Lower leg skin (tissue), 4 donors: ENCODE measurements at regions not wholly inside any gene's neighbourhood (a gene's known extent, or its start where the extent isn't known, plus 50 kb on each side); places are given as distances from the start of the nearest gene placed in this dataset.

Source experiments
- DNase-seq, 2 donors: peaks; one replicate each; pipeline ENCODE4 v3.0.0-alpha.2; 2019; ENCODE audit warnings: low spot score in 2 of 2
- H3K4me3 ChIP-seq: fragments of 200-600 bp; sonication (generic); 2 replicates; pipeline ENCODE4 v1.5.1; 2017; ENCODE audit warnings: mild to moderate bottlenecking, low read depth; ENCODE audit not compliant: poor library complexity, severe bottlenecking
- POLR2A ChIP-seq, 2 donors: fragments of 450-650 bp; IDR thresholded peaks; one replicate each; pipeline ENCODE4 v1.6.1; 2016 to 2017; ENCODE audit warnings: antibody characterized with exemption in 2 of 2, mild to moderate bottlenecking in 1 of 2, moderate library complexity in 1 of 2
- WGBS, 2 donors: methylation state at CpG; one replicate each; pipeline ENCODE4 v1.1.5; 2018; 5-methylcytosine and 5-hydroxymethylcytosine counted together
- intact Hi-C: fragments of 100-400 bp; cut with DNase I; formaldehyde crosslinking; loops from one replicate; pipeline ENCODE4 v1.15.0; 2023; ENCODE audit warnings: low total_unique reads
- TF ChIP-seq, protein P1 (sequence below), 3 donors: fragments of 450-650 bp; IDR thresholded peaks; one replicate each; pipeline ENCODE4 v1.5.1; 2016; ENCODE audit warnings: antibody characterized with exemption in 3 of 3, mild to moderate bottlenecking in 3 of 3, moderate library complexity in 2 of 3

DNA sequence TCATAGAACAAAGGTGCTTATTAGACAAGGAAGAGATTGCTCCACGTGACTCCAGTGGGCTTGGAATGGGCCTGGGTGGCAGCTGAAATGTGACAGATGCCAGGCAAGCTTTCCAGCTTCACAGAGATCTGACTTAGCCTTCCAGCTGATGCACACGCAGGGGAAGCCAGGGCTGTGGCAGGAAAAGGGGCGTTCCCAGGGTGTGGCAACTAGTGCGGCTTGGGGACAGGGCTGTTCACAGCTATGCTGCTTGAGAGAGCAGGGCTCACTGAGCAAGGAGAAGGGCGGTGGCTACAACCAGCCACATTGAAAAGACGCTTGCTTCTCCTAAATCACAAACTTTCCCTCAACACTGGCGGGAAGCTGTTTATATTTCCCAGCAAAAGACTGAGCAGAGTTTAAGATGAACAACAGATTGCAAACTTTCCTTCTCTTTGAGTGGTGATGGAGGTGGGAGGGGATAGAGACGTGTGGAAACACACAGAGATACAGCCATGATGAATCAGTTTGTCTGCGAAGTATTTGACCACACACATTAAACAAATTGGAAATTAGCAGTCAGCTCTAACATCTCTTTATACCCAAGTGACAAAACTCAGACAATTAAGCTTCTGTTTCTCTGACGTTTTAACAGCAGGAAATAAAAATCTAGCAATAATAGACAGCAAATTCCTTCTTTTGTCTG lies 127.5 kb downstream of the BDH1 start:
- intact Hi-C loops = no loop called here
- no peak overlapping the region for H3K4me3 ChIP-seq
- TF ChIP-seq, protein P1, sequence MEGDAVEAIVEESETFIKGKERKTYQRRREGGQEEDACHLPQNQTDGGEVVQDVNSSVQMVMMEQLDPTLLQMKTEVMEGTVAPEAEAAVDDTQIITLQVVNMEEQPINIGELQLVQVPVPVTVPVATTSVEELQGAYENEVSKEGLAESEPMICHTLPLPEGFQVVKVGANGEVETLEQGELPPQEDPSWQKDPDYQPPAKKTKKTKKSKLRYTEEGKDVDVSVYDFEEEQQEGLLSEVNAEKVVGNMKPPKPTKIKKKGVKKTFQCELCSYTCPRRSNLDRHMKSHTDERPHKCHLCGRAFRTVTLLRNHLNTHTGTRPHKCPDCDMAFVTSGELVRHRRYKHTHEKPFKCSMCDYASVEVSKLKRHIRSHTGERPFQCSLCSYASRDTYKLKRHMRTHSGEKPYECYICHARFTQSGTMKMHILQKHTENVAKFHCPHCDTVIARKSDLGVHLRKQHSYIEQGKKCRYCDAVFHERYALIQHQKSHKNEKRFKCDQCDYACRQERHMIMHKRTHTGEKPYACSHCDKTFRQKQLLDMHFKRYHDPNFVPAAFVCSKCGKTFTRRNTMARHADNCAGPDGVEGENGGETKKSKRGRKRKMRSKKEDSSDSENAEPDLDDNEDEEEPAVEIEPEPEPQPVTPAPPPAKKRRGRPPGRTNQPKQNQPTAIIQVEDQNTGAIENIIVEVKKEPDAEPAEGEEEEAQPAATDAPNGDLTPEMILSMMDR (IDR thresholded peaks at IDR 0.05) = no peak
- no peak for TF ChIP-seq POLR2A (IDR thresholded peaks at IDR 0.05)
- DNase-seq = peak; percentile 63 to 92
- 16 to 29% methylated on average over 10 of the region's 10 CpGs for WGBS, 2 donors

- intact Hi-C loops = no loop called here
- no peak overlapping the region for H3K4me3 ChIP-seq
- WGBS, 2 donors = 87 to 88% methylated on average over 8 of the region's 8 CpGs
- no peak for TF ChIP-seq POLR2A (IDR thresholded peaks at IDR 0.05)
- TF ChIP-seq, protein P1 (IDR thresholded peaks at IDR 0.05) = no peak
- no peak for DNase-seq
Observed at GRCh38 chr3:197427021-197427420, 128.6 kb upstream of the DLG1 start.

DNA sequence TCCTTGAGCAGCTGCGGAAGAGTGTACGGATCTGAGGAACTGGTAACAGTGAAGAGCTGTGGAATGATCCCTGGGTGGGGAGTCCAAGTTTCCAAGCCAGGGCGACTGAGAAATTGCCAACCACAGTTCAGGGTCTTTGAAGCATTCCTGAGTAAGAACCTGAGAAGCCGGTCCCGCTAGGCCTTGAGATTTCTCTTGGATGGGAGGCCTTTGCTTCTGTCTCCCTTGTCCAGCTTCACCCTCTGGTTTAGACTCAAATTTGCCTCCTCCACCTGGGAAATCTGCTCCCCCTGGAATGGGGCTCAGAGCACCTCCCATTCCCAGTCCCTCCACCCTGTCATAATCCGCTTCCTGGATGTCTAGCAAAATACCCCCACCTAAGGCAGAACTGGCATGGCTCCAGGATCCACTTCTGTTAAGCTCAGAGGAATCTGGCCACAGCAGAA lies 127.7 kb upstream of the DLG1 start:
- TF ChIP-seq POLR2A (IDR thresholded peaks at IDR 0.05) = no peak
- TF ChIP-seq, protein P1 (IDR thresholded peaks at IDR 0.05) = no peak
- H3K4me3 ChIP-seq = no peak overlapping the region
- DNase-seq = peak in 1 of 2 donors; percentile 49
- intact Hi-C loops = no loop called here
- WGBS, 2 donors = 88% methylated on average over 6 of the region's 6 CpGs

DNA sequence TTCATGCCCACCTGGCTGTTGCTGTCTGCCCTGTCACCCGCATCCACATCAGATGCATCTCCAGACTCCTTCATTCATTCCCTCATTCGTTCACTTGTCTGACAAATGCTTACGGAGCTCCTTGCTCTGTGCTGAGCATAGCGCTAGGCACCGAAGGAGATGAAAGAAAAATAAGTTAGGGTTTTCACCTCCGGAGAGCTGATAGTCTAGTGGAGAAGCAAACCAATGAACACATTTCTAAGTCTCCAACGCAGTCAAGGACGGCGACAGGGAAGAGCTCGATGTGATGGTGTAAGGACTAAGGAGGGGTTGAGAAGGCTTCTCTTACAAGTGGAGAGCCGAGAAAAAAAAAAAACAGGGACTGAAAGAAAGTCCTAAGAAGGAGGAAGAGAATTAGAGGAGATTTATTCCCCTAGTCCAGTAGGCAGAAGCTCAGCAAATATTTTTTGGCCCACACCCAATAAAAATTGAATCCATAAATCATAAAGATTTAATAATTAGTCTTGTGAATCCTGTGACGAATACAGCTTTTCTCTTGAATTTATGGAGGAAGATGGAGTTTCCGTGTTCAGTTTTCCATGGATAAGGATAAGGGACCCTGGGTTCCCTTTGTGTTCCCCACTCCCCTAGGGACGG lies 127.2 kb upstream of the DLG1 start:
- 76 to 81% methylated on average over 14 of the region's 14 CpGs for WGBS, 2 donors
- TF ChIP-seq, protein P1 (IDR thresholded peaks at IDR 0.05) = no peak
- no peak for TF ChIP-seq POLR2A (IDR thresholded peaks at IDR 0.05)
- DNase-seq = no peak
- intact Hi-C loops = no loop called here
- H3K4me3 ChIP-seq = no peak overlapping the region

DNA sequence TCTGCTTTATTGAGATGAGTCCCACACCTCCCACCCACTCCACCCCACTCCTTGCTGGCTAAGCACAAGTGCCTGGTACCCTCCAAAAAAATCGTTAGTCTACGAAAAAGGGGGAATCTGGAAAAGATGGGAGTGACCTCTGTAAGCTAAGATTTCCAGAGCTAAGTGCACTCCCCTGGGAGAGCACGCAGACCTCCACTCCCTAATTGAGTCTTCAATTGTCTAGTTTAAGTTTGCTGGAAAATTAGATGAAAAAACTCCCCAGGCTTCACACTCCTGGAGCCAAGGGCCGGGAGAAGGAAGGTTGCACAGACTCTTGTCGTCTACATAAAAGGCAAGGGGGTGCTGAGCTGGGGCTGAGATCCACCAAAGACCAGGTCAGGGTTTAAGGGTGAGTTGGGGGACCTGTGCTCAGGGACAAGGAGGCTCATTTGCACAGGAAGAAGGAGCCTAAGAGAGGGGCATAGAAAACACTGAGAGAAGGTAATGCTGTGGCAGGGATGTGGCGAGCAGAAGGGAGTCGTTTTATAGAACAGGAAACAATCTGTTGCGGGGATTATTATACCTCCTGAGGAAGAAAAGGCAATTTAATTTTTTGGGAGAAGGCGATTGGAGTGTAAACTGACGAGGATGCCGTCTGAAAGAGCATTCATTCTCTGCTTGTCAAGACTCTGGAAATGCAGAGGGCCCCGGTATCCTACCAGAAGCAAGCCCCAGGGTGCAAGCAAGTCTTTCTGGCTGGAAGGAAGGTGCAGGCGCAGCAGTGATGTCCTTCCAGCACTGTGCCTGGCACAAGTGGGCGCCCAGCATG lies 126.5 kb upstream of the DLG1 start:
- WGBS, 2 donors = 81 to 82% methylated on average over 14 of the region's 14 CpGs
- TF ChIP-seq, protein P1 (IDR thresholded peaks at IDR 0.05) = no peak
- no peak for TF ChIP-seq POLR2A (IDR thresholded peaks at IDR 0.05)
- DNase-seq = peak in 1 of 2 donors; percentile 54
- intact Hi-C loops = no loop called here
- no peak overlapping the region for H3K4me3 ChIP-seq
